ENCODE measurements at regions not wholly inside any gene's neighbourhood (a gene's known extent, or its start where the extent isn't known, plus 50 kb on each side); places are given as distances from the start of the nearest gene placed in this dataset.

GRCh38 chr5:4625206-4625896, 514.8 kb upstream of the ADAMTS16 start:
- H3K4me3 ChIP-seq (ENCODE audit: control insufficient read depth, low read depth, low read length) = no peak overlapping the region
- TF ChIP-seq CTCF (conservative IDR thresholded peaks at IDR 0.05; ENCODE audit: control insufficient read depth, insufficient read depth, low read depth, low read length) = no peak
- DNase-seq (ENCODE audit: low read depth) = no peak

DNA sequence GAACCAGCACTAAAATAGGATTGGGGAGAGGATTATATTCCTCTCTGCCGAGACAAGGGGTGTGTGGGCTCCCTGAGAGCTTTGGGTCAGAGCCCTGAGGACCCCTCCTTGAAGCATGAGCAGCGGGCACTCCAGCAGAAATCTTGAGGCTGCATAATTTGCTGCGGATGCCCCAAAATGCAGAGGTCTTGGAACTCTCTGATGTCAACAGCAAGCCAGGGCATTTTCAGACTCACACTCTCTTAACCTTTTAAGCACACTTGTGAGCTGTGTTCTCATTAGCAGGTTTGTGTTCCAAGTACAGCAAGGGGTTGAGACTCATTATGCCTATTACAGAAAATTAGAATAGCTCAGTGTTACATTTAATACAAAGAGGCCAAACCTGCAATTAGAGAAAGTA, 513.0 kb upstream of the ADAMTS16 start:
- H3K4me3 ChIP-seq (ENCODE audit: control insufficient read depth, low read depth, low read length) = no peak overlapping the region
- no peak for DNase-seq (ENCODE audit: low read depth)
- TF ChIP-seq CTCF (conservative IDR thresholded peaks at IDR 0.05; ENCODE audit: control insufficient read depth, insufficient read depth, low read depth, low read length) = no peak

- DNase-seq (ENCODE audit: low read depth) = no peak
- no peak for TF ChIP-seq CTCF (conservative IDR thresholded peaks at IDR 0.05; ENCODE audit: control insufficient read depth, insufficient read depth, low read depth, low read length)
- H3K4me3 ChIP-seq (ENCODE audit: control insufficient read depth, low read depth, low read length) = no peak overlapping the region
These were observed 512.2 kb upstream of the ADAMTS16 start for GRCh38 chr5:4627929-4628328.

GRCh38 chr5:4628645-4629385, 511.3 kb upstream of the ADAMTS16 start:
- no peak overlapping the region for H3K4me3 ChIP-seq (ENCODE audit: control insufficient read depth, low read depth, low read length)
- no peak for TF ChIP-seq CTCF (conservative IDR thresholded peaks at IDR 0.05; ENCODE audit: control insufficient read depth, insufficient read depth, low read depth, low read length)
- no peak for DNase-seq (ENCODE audit: low read depth)

DNA sequence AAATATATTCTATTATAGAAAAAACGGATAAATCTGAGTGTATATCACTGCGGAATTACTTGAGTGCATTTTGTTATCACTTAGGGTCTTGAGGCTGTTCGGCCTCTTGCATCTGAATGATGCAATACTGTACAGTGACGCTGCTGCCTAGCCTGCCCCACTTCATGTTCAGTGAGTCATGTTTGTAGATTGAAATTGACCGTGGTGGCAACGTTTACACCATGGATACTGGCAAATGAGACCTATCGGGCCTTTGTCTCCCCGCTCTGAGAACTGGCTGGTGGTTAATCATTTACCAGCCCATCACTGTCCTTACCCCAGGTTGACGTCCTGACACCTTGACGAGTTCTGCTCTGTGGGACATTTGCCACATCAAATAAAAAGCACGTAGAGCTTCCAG, 510.1 kb upstream of the ADAMTS16 start:
- no peak for DNase-seq (ENCODE audit: low read depth)
- no peak for TF ChIP-seq CTCF (conservative IDR thresholded peaks at IDR 0.05; ENCODE audit: control insufficient read depth, insufficient read depth, low read depth, low read length)
- H3K4me3 ChIP-seq (ENCODE audit: control insufficient read depth, low read depth, low read length) = no peak overlapping the region

GRCh38 chr5:4634342-4634741, 505.8 kb upstream of the ADAMTS16 start:
- TF ChIP-seq CTCF (conservative IDR thresholded peaks at IDR 0.05; ENCODE audit: control insufficient read depth, insufficient read depth, low read depth, low read length) = no peak
- no peak for DNase-seq (ENCODE audit: low read depth)
- H3K4me3 ChIP-seq (ENCODE audit: control insufficient read depth, low read depth, low read length) = no peak overlapping the region
